ENCODE measurements at regions not wholly inside any gene's neighbourhood (a gene's known extent, or its start where the extent isn't known, plus 50 kb on each side); places are given as distances from the start of the nearest gene placed in this dataset.

GRCh38 chr2:65664931-65665330, 232.5 kb upstream of the SPRED2 start:
- TF ChIP-seq RAD21 (IDR thresholded peaks at IDR 0.05; ENCODE audit: low read length) (no peak), CHD2 (IDR thresholded peaks at IDR 0.05; ENCODE audit: low read length, partially characterized antibody) (no peak), CTCF (IDR thresholded peaks at IDR 0.05) (no peak), TAF1 (IDR thresholded peaks at IDR 0.05; ENCODE audit: borderline replicate concordance, low read depth, low read length) (no peak), MXI1 (IDR thresholded peaks at IDR 0.05; ENCODE audit: low read depth, low read length) (no peak), SMC3 (IDR thresholded peaks at IDR 0.05; ENCODE audit: low read depth, low read length) (no peak), FOSL2 (IDR thresholded peaks at IDR 0.05; ENCODE audit: borderline replicate concordance, low read depth) (no peak)
